ENCODE measurements at regions not wholly inside any gene's neighbourhood (a gene's known extent, or its start where the extent isn't known, plus 50 kb on each side); places are given as distances from the start of the nearest gene placed in this dataset.

DNA sequence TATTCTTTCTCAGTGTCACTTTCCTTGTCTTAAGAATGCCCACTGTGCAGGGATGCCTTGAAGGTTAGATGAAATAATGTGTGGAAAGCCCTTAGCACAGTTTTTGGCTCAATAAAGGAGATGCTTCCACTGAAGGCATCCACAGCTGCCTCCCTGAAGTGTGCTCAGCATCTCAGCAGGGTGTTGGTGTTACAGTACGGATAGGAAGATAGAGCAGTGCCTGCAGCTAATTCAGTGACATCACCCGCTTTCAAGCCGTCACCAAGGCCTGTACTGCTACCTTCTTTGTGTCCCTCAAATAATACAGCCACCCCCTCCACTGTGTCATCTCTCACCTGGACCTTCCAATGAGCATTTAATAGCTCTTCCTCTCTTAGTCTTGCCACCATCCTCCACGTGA, 59.0 kb downstream of the NDUFS5 start:
- no peak for DNase-seq (ENCODE audit: low read depth)
- TF ChIP-seq, protein P1, sequence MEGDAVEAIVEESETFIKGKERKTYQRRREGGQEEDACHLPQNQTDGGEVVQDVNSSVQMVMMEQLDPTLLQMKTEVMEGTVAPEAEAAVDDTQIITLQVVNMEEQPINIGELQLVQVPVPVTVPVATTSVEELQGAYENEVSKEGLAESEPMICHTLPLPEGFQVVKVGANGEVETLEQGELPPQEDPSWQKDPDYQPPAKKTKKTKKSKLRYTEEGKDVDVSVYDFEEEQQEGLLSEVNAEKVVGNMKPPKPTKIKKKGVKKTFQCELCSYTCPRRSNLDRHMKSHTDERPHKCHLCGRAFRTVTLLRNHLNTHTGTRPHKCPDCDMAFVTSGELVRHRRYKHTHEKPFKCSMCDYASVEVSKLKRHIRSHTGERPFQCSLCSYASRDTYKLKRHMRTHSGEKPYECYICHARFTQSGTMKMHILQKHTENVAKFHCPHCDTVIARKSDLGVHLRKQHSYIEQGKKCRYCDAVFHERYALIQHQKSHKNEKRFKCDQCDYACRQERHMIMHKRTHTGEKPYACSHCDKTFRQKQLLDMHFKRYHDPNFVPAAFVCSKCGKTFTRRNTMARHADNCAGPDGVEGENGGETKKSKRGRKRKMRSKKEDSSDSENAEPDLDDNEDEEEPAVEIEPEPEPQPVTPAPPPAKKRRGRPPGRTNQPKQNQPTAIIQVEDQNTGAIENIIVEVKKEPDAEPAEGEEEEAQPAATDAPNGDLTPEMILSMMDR (IDR thresholded peaks at IDR 0.05; ENCODE audit: low read length, missing control alignments), result no peak
- H3K4me3 ChIP-seq (replicated peaks; ENCODE audit: low read depth, low read length), result no peak overlapping the region

DNA sequence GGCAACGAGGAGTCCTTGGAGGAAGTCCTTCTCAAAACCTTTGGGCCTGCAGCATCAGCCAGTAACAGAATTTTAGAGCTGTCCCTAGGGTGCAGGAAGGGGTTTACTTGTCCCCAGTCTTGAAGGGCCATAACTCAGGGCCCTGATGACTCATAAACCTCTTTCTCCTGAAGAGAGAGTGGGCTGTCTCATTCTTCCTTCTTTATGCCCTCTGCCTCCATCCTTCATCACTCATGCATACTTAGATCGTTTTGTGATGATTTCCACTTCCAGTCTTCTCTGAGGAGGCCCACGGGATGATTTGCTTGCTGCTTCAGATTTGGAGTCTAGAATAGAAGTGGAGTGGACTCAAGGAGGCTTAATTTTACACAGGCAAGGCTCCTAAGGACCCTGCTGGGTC, 60.2 kb downstream of the NDUFS5 start:
- H3K4me3 ChIP-seq (replicated peaks; ENCODE audit: low read depth, low read length), result no peak overlapping the region
- DNase-seq (ENCODE audit: low read depth), result no peak
- TF ChIP-seq, protein P1 (IDR thresholded peaks at IDR 0.05; ENCODE audit: low read length, missing control alignments), result no peak

DNA sequence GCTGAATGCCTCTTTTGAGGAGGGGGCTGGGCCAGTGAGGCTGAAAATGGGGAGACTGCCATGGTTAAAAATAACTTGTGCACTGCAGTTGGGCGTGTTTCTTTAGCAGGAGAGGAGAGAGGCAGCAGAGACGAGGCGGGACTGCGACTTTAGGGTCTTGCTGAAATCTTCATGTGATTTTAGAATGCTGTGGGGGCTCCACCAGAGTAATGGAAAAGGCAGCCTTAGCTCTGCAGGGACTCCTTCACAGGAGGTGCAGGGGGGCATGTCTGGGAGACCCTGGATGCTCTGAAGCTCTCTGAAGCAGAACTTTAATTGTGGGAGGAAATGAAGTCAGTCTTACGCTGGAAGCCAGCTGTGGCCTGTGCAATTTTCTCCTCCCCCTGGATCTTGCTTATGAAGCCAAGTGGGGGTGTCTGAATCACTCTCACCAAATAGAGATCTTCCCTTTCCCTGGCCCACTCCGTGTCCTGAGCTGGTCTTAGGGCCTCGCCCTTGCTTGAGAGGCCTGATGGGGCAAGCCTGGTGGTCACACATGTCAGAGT, 60.8 kb downstream of the NDUFS5 start:
- no peak overlapping the region for H3K4me3 ChIP-seq (replicated peaks; ENCODE audit: low read depth, low read length)
- TF ChIP-seq, protein P1 (IDR thresholded peaks at IDR 0.05; ENCODE audit: low read length, missing control alignments), result no peak
- DNase-seq (ENCODE audit: low read depth), result peak; percentile 74

DNA sequence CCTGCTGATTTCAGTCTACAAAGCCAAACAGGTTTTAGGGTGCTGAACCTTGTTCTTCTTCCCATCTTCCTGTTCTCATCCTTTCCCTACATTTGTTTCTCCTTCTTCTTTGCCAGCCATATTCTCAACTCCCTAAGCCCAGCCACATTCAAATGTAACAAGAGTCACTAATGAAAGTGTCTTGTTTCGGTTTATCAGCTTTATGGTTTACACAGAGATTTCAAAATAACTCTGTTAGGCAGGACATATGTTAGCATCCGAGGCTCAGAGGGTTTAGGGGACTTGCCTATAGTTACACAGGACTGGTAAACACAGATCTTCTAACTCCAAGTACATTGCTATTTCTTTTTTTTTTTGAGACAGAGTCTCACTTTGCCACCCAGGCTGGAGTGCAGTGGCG, 61.3 kb downstream of the NDUFS5 start:
- no peak for DNase-seq (ENCODE audit: low read depth)
- TF ChIP-seq, protein P1 (IDR thresholded peaks at IDR 0.05; ENCODE audit: low read length, missing control alignments), result no peak
- H3K4me3 ChIP-seq (replicated peaks; ENCODE audit: low read depth, low read length), result no peak overlapping the region

DNA sequence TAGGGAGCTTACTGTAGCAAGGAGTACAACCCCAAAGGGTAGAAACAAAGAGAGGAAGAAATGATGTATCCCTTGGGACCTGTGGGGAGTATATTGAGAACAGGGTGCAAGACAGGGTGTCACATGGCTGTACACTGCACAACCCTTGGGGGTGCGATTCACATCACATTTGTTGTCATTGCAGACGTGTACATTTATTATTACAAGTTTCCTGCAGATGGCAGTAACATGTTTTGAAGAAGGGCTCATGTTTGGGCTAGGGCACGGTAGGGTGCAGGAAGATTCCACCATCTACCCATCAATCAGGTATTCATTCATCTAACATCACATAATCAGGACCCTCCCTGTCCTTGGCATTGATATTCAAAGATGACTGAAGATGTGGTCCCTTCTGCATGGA, 62.5 kb downstream of the NDUFS5 start:
- no peak overlapping the region for H3K4me3 ChIP-seq (replicated peaks; ENCODE audit: low read depth, low read length)
- TF ChIP-seq, protein P1 (IDR thresholded peaks at IDR 0.05; ENCODE audit: low read length, missing control alignments), result no peak
- DNase-seq (ENCODE audit: low read depth), result no peak

DNA sequence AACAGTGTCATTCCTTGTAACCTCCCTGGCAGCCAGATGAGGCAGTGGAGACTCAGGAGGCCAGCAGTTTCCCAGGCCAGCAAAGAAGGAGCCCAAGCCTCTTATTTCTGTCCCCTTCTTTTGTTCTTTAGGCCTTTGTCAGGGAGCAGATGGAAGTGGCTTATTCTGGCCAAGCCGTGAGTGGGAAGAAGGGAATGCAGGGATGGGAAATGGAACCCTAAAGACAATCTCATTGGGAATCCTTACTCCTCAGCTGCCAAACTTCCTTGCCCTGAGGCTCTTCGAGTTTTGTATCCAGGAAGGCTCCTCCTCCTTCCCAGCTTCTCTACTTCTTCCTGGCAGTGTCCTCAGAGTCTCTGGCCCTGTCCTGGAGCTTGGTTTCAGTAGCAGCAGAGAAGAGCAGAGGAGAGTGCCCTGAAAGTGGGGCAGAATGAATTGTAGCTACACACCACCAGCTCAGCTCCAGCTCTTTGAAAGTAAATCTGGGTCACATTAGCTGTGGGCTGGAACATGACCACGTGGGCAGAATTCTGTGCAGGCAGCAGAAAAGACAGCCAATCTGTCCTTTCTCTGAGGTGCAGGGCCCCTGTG, 63.9 kb downstream of the NDUFS5 start:
- TF ChIP-seq, protein P1 (IDR thresholded peaks at IDR 0.05; ENCODE audit: low read length, missing control alignments), result peak; percentile 16
- no peak overlapping the region for H3K4me3 ChIP-seq (replicated peaks; ENCODE audit: low read depth, low read length)
- peak; percentile 39 for DNase-seq (ENCODE audit: low read depth)

Data from fibroblast of pulmonary artery (primary cell).